Globus pallidus (tissue), 1 donor: ENCODE measurements at regions not wholly inside any gene's neighbourhood (a gene's known extent, or its start where the extent isn't known, plus 50 kb on each side); places are given as distances from the start of the nearest gene placed in this dataset.
"Not testable (repeated sequence)": the region's sequence is repeated elsewhere in the genome, so short reads cannot be mapped to it uniquely, and the experiment has no call there.

Experiments used
- DNase-seq: peaks from one replicate; pipeline ENCODE4 v3.0.0-alpha.2; 2015; ENCODE audit warnings: low spot score

DNA sequence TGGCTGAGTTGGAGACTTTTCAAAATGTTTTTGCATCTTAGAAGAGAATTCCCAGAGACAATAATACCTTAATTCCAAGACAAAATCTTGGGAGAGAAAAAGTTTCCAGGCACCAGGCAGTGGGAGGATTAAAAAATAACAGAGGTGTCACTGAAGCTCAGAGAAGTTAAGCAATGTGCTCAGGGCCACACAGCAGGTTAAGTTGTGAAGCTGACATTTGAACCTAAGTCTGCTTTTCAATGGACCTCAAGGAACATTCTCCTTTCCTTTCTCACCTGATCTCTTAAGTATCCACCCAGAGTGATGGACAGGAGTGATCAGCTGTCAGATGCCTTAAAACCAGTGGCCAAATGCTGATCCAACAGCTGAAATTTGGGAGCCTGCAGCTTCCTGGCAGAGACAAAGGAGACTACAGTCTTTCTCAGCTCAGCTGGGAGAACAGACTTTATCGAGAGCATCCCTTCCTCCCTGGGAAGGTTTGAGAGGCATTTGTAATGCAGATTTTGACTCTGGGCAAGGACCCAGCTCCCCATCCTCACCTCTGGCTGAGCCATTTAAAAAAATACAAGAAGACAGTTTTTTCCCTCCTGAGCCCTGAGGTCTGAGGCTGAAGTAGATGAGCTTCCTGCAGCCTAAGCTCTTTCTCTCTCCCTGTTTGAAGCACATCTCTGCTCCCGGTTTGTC is 174.9 kb upstream of the RPH3A start:
- no peak for DNase-seq

DNA sequence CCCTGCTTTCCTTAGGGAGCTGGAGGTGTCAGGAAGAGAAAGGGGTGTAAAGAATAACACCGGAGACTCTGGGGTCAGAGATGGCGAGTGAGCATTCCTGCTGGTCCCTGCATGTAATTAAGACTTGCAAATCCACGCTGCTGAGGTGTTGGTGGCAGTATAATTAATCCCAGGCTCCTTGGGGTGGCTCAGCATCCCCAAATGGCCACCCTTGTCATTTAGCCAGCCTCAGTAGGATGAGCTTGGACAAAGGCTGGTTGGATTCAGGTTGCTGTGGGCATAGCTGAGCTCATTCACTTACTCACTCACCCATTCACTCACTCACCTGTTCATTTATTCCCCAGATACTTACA is 174.4 kb upstream of the RPH3A start:
- DNase-seq = no peak

DNA sequence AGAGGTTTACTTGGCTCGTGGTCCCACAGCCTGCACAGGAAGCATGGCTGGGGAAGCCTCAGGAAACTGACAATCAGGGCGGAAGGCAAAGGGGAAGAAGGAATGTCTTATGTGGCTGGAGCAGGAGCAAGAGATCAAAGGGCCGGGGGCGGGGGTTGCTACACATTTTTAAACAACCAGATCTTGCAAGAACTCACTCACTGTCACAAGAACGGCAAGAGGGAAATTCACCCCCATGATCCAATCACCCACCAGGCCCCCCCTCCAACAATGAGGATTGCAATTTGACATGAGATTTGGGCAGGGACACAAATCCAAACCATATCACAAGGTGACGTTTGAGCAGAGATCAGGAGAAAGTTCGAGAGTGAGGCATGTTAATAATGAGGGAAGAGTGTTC is 163.7 kb upstream of the RPH3A start:
- DNase-seq = no peak

DNA sequence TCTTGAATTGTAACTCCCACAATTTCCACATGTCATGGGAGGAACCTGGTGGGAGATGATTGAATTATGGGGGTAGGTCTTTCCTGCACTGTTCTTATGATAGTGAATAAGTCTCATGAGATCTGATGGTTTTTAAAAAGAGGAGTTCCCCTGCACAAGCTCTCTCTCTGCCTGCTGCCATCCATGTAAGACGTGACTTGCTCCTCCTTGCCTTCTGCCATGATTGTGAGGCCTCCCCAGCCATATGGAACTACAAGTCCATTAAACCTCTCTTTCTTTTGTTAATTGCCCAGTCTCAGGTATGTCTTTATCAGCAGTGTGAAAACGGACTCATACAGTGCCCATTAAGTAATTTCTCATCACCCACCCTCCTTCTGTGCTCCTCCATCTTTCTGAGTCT is 159.6 kb upstream of the RPH3A start:
- not testable (repeated sequence) for DNase-seq

DNA sequence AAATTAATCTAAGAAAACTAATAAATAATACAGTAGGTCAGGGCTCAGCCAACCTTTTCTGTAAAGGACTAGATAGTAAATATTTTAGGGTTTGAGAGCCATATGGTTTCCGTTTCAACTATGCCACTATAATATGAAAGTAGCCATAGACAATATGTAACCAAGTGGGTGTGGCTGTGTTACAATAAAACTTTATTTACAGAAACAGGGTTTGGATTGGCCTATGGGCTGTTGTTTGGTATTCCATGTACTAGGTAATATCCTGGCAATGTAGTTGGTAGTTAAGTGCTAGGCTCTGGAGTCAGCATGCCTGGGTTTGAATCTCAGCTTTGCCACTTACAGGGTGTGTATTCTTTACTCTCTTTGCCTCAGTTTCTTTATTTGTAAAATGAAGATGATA is 156.5 kb upstream of the RPH3A start:
- no peak for DNase-seq

DNA sequence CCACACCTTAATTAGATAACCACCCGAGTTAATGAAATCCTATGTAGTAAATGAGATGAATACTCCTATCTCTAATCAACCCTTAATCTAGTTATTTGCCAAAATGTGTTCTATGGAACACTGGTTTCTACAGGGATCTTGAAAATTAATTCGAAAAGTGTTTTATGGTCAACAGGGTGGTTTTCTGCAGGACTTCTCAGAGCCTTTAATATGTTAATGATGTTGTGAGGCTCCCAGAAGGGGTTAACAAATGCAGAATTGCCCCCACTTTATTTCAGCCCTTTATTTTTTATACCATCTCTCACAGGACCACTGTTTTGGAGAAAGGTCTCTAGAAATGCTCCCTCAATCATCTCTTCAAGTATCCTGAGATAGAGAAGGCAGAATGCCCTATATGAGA is 153.1 kb upstream of the RPH3A start:
- DNase-seq = no peak

DNA sequence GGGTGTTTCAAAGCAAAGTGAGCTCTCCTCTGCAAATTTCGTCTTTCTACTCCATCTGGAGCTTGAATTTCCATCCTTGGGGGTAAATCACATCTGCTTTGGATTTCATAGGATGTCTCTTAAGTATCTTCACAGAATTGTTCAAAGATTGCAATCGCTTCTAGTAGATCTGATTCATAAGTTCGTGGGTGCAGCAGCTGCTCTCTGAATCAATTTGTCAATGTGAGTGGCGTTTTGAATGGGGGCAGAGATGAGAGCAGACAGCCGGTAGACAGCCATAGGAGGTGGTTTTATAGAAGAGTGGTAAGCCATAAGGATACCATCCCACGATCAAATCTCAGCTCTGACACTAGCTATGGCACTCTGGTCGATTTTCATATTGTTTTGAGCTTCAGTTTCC is 146.0 kb upstream of the RPH3A start:
- no peak for DNase-seq

DNA sequence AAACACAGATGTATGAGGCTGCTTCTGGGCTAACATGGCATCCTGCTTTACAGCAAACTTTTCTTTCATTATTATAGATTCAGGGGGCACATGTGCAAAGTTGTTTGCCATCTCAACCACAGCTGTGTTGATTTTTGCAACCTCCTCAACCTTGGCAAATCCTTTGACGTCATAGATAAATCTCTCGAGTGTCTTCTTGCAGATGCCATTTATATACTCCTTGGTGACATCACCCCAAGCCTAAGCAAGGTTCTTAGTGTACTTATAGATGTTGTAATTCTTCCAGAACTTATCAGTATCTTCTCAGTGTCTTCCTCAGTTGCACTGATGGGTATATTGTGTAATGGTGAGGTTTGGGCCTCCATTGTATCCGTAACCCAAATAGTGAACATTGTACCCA is 135.4 kb upstream of the RPH3A start:
- DNase-seq = no peak

DNA sequence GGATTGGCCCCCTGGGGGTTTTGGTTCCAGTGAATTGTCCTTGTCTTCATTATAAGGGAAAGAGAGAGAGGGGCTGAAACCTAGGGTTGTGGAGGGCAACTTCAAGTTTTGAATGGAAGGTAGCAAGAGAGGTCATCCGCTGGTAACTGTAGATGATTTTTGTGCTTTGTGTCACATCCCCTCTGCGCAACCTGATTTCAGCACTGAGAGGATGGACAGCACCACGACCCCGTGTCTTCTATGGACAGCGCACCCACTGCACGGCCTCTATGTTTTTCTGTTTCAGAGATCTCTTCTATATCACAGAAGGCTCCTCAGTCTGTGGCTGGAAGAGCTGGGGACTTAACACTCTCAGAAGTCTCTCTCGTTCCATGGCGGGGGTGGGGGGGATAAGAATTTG is 127.0 kb upstream of the RPH3A start:
- DNase-seq = no peak

DNA sequence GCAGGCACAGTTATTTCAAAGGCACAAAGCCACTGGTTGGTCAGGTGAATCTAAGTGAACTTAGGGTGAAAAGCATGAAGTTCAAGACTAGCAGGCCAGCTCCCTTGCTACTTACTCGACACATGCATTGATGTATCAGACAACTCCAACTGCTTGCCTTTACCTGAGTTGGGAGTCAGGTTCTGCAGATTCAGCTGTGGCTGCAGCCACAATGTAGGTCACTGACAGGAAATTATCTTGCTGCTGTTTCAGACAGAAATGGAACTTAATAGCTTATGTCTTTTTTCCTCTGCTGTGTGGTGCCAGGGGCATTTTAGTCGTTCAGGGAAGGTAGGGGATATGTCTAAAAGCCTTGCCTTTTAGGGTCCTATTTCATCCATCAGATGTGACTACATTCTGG is 125.6 kb upstream of the RPH3A start:
- DNase-seq = no peak

DNA sequence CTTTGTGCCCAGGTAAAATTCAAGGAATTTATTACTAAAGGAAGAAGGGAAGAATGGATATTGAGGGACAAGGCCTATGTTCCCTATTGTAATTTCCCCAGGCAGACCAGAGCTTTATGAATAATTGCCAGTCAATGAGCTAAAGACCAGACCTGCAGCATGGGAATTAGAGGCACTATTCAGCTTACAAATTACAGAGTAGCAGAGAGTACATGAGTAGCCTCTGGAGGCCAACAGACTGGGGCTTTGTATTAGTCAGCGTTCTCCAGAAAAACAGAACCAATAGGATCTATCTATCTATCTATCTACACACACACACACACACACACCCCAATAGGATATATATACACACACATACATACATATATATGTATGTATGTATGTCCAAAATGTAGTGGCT is 120.0 kb upstream of the RPH3A start:
- no peak for DNase-seq

DNA sequence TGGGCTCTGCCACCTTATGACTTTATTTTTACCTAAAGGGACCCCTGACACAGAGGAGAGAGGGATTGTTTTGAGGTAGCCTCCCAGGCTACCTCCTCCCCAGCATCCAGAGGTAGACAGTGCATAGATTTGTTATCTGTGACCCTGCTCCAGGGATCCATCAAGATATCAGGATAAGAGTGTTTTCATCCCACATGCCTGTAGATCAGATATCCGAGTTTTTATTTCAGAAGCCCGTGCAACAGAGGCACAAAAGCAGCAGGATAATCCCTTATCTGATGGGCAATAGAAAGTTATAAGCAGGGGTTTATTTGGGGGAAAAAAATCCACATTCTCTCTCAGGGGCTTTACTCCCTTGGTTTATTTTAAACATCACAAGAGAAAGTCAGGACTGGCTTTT is 117.0 kb upstream of the RPH3A start:
- DNase-seq = no peak

DNA sequence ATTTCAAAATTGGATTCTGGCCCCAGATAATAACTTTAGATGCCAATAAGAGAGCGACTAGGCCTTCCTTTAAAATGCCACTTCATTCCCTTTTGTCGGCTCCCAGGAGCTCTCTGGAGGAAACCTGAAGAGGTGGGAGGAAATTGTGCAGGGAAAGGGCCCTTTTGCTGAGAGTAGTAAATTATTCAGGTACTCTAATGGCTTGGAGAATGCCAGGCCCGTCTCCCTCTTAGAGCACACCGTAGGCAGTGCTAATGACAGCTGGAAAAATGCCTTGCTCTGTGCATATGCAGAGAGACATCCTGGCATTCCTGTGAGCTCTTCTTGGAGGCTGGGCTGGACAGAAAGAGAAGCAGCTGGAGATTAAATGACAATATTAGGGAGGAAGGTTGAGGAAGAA is 115.0 kb upstream of the RPH3A start:
- no peak for DNase-seq

DNA sequence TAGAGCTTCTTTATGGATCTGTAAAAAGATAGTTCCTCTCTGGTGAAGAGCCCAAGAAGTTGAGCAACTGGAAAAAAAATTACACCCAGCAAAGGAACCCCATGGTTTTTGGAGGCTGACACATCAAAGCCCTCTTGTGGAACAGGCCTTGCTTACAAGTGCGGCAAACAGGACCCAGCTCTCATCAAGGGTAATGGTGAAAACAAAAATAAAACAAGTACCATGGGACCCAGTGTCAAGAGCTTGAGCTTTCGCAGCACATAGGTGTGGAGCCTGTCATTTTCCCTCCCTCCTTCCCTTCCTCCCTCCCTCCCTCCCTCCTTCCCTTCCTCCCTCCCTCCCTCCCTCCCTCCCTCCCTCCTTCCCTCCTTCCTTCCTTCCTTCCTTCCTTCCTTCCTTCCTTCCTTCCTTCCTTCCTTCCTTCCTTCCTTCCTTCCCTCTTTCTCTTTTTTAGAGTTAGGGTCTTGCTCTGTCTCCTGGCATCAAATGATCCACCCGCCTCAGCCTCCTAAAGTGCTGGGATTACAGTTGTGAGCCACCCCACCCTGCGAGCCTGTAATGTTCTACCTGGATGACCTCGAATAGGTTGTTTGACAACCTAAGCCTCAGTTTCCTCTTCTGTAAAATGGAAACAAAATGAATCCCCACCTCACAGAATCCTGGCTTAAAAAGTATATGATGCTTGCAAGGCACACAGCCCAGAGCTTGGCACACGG is 114.3 kb upstream of the RPH3A start:
- no peak for DNase-seq

DNA sequence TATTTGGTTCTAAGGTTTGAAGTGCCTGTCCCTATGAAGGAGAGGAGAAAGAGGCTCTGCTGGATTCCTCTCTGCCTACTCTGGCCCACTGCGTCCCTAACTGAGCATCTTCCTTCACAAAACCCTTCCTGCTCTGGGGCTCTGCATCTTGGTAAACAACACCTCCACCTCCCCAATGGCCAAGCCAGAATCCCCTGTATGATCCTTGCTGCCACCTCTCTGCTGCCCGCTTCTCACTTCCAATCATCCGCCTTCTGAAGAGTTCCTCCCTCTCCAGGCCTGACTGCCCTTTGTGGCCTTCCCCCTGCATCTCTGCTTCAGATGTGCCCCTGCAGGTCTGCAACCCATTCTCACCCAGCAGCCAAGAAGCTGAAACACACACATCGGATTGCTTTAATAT is 110.6 kb upstream of the RPH3A start:
- DNase-seq = no peak

DNA sequence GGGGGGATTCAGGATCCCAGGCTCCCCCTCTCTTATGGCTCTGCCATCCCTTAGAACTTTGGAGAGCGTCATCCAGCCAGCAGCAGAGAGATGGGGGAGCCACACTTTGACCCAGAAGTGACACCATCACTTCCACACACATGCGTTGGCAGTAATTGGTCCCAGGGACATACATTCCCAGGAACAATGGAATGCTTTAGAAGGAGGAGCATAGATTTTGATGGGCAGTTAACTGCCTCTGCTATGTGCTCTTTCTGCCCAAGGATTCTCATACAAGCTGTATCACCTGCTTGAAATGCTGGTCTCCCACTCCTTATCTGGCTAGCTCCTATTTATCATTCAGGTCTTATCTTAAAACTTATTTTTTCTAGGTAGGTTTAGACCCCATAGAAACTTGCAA is 109.0 kb upstream of the RPH3A start:
- DNase-seq = no peak

DNA sequence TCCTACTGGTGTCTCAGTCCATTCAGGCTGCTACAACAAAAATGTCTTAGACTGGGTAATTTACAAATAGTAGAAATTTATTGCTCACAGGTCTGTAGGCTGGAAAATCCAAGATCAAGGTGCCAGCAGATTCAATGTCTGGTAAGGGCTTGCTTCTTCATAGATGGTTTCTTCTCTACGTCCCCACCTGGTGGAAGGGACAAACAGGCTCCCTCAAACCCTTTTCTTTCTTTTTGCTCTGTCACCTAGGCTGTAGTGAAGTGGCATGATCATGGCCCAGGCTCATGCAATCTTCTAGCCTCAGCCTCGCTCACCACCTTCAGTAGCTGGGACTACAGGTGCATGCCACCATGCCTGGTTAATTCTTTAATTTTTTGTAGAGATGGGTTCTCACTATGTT is 106.8 kb upstream of the RPH3A start:
- DNase-seq = no peak

DNA sequence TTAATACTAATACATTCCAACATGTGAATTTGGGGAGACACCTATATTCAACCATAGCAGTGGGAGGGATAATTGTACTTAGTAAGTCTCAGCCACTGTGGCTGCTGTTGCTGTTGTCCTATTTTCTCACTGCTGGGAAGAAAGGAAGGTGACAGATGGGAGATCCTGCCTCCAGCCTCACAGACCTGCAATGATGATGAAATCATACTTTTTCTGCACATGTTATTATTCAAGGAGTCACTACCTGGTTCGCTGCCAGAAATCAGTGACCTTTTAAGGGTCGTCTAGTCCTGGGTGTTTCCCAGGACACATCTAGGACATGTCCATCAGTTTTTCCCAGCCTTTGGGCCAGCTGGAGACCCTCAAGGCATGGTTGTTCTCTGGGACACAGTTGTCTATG is 106.2 kb upstream of the RPH3A start:
- no peak for DNase-seq

DNA sequence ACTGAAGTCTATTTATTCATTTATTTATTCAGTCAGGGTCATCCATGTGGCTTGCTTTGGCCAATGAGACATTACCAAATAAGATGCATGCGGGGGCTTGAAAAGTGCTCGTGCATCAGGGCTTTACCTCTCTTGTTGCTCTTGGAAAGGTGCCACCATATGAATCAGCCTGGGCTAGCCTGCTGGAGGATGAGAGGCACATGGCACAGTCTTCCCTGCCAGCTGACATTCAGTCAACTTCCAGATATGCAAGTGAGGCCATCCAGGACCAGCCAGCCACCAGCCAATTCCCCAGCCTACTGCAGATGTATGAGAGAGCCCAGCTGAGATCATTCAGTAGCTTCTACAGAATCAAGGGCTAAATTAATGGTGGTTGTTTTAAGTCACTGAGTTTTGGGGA is 105.2 kb upstream of the RPH3A start:
- no peak for DNase-seq

DNA sequence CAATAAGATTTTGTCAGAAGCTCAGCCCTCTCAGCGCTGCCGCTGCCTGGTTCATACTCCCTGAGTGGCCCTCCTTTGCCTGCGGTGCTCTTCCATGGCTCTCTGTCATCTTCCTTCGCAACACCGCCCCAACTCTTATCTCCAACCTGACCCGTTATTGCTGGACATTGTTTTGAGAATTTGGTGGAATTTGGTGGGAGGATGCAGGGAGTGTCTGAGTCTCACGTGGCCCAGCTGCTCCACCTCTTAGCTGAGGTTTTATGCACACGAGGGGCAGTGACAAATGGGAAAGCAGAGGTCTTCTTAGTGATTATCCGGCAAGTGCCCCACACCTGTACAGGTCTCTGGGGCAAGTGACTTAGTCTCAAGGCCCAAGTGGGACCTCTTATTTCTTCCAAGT is 97.5 kb upstream of the RPH3A start:
- DNase-seq = no peak

DNA sequence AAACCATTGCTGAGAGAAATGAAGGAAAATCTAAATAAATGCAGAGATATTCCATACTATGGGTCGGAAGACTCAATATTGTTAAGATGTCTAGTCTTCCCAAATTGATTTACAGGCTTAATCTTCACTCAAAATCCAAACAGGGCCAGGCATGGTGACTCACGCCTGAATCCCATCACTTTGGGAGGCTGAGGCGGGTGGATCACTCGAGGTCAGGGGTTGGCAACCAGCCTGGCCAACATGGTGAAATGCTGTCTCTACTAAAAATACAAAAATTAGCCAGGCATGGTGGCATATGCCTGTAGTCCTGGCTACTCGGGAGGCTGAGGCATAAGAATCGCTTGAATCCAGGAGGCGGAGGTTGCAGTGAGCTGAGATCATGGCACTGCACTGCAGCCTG is 94.1 kb upstream of the RPH3A start:
- not testable (repeated sequence) for DNase-seq

DNA sequence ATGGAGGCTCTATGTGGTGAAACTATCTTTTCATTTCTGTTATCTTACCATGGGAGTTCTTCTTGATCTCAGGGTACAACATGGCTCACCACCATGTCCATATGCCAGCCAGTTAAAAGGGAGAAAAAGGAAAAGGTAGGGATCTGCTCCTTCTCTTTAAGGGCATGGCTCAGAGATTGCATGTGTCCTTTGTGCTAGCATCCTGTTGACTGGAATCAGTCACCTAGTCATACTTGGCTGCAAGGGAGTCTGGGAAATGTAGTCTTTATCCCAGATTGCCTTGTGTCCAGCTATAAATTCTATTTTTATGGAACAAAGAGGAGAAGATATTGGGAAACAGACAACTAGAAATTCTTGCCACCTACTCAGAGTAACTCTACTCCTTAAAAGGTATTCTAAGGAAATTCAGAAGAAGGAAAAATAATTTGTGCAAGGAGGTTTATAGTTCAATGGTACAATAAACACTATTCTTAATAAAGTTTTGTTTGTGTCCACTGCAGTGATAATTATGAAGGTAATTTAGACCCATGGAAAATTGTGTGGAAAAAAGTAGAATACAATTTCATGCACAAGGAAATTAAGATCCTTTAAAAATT is 86.4 kb upstream of the RPH3A start:
- no peak for DNase-seq

DNA sequence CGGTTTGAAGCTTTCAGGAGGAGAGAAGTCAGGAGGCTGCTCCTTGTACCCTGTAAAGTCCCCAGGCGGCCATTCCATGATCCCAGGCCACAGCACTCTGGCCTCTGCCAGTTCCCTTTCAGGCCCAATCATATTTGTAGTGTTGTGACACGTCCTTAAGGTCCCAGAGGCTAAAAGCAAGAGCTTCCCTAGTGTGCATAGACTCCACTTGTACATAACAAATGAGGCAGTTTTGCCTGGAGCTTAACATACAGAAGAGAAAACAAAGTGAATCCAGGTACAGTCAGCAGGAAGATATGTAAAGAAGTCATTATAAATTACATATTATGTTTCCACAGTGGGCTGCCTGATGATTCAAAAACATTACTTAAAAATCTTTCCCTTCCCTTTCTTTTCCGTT is 81.1 kb upstream of the RPH3A start:
- DNase-seq = no peak

DNA sequence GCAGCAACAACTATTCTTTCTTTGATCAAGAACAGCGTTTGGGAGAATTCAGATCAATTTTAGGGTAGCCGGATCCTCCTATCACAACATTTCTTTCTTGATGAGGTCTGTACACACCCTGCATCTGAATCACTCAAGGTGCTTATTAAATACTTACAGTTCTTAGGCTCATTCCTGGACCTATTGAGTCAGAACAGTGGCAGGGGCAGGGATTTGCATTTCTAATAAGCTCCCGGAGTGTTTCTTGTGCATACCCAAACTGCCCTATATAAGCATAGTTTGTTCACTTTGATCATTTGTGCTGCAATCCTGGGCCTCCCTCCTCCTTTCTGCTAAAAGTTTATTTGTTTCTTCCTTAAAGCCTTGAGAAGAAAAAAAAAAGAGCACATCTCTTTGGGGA is 80.5 kb upstream of the RPH3A start:
- DNase-seq = no peak
